MV-4-11 (cell line): ENCODE measurements at regions not wholly inside any gene's neighbourhood (a gene's known extent, or its start where the extent isn't known, plus 50 kb on each side); places are given as distances from the start of the nearest gene placed in this dataset.
"Not testable (repeated sequence)": the region's sequence is repeated elsewhere in the genome, so short reads cannot be mapped to it uniquely, and the experiment has no call there.

ENCODE experiments used
- DNase-seq: peaks from one replicate; lab custom pipeline; 2025; lab: John Stamatoyannopoulos, UW

DNA sequence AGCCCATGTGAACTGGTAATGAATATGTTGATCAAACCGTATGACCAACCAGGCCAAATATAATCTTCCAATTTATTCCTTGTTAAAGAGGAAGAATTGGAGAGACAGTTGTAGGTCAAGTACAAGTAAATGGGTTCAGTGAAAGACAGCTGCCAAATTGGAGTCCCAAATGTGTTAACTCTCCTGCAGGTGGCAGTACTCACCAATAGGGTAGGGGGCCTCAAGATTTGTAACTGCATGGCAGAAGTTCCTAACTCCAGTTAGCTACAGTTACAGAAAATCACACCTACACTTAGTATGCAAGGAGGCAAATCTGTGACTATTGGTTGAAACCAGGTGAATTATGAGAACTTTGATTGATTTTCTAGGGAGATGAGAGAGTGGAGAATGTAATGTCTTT lies 278.0 kb downstream of the ZBBX start:
- peak; percentile 27 for DNase-seq

DNA sequence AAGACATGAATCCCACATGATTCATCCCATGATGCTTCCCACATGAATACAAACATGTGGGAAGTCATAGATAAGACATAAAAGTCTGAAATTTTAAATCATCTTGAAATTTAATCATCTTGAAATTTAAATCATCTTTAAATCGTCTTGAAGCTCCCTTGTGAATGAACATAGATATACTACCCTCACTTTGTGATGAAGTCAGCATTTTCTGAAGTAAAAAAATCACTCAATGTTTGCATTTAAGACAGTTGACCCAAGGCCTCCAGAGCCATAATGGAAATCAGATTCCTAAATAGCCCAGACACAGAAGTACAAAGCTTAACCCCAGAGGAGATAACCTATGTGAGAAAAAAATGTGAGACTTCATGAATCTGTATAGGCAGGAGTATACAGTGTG lies 279.4 kb downstream of the ZBBX start:
- DNase-seq = no peak

DNA sequence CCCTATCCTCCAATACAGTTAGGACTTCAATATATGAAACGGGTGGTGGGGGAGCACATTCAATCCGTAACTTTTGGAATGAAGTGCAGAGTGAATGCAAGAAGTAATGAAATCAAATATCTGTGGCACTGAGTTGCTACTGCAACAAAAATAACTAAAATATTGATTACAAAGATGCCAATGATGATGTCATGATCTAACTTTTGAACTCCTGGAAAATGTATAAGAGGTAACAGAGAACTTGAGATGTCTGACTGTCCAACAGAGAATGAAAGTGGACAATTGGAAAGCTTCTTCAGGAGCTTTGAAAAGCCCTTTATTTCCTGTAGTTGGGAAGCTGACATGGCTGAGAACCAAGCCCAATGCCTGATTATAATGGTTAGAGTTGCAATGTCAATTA lies 279.9 kb downstream of the ZBBX start:
- no peak for DNase-seq

DNA sequence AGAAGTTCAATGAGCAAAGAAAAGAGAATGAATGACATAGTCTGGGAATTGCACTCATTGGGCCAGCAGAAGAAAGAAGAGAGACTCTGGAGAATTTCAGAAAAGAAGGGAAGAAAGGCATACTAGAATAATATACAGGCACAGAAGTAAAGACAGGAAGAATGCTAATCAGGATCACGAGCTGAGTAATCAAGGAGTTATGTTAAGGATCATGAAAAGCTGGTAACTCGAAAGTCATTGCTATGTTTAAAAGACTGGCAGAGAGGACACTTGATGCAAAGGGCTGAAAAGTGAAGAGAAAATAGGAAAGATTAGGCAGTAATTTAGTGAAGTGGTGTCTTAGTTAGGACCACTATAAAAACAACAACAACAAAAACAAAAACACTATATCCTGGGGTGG lies 284.1 kb downstream of the ZBBX start:
- no peak for DNase-seq

DNA sequence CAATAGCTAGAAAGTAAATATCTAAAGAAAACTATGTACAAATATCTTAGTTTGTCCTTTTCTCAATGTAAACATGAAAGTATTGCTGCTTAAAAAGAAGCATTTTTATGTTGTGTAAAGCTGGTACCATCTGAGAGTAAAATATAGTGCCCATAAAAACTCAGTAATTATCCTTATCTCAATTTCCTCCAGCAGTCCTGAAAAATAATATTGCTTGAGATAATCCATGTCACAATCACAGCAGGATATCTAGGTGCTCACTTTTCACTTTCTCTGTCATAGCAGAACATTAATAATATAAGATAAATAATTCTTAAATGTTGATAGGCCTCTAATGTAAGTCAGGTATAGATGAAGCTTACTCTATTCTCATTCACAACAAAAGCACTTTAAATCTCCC lies 285.5 kb downstream of the ZBBX start:
- DNase-seq = no peak

DNA sequence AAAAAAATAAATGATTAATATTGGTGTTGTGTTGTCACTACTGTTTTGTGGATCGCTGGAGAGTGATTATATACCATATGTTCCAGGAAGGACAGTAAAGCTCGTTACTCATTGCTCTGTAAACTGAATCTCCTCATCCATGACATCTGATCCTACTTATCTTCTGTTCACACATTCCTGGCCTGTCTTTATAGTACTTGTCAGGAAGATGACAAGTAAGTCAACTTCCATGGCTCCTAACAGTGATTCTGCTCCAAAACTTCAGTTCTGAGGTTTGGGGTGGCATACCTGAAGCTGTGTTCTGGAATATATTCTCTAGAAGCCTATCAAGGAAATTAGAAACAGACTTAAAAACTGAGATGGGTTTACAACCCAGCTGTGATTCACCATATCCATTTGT lies 288.9 kb downstream of the ZBBX start:
- DNase-seq = no peak

DNA sequence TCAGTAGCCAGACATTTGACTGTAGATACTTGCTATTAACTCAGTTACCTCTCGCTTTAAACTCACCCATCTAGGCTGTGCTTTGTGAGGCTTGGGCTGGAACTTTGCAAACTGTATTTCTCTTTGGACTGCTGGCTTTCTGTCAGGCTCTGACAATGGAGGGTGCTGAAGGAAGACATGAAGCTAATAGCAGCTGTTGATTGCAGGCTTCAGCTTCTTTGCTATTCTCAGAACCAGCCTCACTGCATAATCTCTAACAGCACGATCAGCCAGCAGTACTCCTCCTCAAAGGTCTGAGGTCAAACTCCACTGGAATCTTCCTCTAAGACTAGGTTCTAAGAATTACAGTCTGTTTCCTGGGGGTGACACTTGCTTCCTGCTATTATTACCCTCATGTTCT lies 295.6 kb downstream of the ZBBX start:
- peak; percentile 32 for DNase-seq

DNA sequence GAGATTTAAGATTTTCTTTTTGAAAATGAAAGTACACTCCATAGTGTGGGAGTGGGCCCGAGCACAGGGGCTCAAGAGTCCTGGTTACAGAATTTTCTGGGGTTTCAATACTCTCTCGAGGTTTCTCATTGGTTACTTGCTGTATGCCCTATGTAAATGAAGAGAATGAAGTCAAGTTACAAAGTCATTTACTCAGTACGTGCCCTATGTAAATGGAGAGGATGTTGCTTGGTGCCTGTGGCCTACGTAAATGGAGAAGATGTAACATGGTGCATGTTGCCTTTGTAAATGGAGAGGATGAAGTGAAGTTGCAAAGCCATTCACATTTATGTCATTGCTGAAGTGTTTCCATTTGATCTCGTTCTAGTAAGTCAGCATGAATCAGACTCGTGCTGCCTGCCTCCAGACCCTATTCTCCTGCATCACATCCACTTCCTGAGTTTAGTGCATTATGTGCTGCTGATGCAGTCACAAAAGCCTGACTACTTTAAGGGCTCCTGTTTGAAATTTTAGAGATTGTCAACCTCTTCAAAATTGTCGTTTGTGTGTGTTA lies 302.0 kb downstream of the ZBBX start:
- DNase-seq = no peak

DNA sequence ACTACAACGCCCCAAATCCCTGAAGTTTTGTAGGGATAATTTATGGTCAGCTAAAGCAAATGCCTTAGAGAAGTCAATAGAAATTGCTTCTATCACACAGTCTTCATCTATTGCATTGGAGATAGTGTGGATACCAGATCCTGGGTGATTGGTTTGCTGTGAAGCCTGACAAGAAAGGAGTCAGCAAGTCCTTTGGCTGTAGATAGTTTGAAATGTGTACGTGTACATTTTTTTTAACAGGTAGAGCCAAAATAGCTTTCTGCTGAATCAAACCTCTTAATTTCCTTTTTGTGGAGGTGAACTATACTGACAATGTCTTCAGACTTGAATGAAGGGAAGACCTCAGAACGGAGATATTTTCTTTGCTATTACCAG lies 312.3 kb downstream of the ZBBX start:
- no peak for DNase-seq

DNA sequence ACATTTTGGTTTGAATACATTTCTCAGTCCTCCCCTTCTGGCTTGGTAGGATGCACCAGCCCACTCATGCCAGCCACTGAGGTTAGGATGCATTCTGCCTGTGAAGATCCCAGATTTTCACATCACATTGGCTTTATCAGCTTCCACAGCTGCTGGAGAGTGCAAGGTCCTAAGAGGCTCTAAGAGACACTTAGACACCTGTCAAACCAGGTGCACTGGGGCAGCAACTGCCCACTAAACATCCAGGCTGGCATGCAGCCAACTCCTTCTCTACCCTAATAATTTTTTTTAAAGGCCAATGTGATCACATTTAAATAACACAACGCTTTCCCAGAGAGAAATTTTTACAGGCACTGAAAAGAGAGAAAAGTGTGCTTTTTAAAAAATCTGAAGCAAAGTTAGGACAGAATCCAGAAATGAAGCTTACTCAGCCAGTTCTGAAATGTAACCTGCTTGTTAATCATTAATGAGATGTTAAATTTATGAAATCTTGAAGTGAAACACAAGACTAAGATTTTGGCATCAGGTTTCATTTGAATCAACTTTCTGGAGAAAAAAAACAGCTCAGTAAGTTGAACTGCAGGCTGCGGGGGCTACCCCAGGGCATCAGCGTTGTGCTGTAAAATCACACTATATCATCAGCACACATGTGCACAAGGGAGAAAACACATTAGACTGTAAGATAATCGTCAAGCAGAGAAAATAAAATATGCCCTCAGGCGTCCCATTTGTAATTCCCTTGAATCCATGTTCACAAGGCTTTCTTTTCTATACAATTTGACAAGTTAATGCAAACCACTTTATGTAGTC lies 312.9 kb downstream of the ZBBX start:
- no peak for DNase-seq

DNA sequence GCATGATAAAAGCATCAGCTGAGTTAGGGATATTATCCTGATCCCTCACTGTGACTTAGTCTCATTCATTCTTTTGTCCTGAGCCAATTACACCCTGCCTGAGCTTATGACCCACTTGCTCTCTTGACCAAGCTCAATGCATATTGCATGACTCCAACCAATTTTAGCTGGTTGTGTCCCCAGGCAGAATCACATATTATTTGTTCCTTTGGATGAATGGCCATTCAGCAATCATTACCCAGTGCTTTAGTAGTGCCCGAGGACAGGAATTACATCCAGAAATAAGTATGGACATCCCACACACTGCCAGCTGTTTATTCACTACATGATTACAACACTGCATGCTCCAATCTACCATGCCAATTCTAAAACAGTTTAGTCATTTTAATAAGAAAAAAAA lies 322.5 kb downstream of the ZBBX start:
- no peak for DNase-seq

DNA sequence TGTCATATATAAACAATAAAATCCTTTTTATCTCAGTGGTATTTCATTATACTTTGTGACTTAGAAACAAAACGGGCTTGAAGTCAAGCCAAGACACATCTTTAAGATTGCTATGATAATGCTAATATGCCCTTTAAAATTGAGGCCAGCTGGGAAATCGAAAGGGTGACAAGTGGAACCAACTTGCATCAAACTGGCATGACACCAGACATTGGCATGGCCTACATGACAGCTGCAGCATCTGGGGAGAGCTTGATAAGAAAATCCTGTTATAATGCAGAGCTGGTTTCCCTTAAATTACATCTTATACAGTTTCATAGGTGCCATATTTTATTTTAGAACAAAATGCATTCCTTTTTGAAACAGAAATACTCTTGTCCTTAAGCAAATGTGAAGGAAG lies 325.2 kb downstream of the ZBBX start:
- DNase-seq = no peak

DNA sequence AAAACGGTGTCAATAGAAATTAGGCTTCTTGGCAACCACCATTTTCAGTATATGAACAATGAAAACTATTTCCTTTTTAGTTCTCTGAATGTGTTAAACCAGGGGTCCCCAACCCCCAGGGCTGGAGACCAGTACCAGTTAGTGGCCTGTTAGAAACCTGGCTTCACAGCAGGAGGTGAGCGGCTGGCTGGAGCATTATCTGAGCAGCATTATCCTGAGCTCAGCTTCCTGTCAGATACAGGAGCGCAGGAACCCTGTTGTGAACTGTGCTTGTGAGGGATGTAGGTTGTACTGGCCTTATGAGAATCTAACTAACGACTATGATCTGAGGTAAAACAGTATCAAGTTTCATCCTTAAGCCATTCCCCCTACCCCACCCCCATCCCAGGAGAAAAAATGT lies 328.7 kb downstream of the ZBBX start:
- no peak for DNase-seq

DNA sequence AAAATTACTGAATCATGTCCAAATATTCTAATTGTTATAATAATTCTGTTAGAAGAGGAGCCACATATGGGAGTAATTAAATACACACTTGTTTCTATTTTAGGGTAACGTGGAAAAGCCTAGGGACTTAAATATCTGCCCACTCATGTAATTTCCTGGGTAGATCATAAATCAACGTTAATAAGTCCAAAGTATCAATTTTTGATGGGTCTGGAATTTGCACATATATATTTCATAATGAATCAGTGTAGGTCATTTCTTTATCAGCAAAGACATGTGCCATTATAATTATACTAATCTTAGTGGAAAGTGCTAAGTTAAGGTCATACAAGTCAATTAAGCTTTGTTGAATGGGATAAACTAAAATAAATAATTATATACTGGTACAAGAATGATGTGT lies 346.2 kb downstream of the ZBBX start:
- DNase-seq = no peak

DNA sequence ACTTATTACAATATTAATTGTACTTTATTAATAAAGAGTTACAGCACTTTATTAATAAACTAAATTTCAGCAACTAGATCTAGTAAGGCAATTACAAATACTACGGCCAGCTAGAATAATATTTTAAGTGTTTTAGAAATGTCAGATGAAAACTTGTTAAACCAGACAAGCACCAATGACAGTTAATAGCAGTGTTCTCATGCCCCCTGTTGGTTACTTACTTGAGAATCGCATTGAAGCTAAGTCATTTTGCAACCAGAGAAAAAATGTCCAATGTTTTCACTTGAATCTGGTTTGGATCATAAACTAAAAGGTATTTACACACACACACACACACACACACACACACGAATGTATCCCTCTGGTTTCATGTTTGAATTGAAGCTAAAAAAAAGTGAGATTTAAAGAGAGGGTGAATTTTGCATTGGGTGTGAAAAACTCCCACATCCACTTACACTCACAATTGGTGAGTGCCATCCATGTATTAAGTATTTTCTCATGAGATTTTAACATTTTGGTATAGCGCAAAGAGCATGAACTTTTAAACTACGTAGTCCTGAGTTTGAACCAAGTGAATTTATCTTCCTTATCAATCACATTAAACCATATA lies 347.7 kb downstream of the ZBBX start:
- peak; percentile 62 for DNase-seq

DNA sequence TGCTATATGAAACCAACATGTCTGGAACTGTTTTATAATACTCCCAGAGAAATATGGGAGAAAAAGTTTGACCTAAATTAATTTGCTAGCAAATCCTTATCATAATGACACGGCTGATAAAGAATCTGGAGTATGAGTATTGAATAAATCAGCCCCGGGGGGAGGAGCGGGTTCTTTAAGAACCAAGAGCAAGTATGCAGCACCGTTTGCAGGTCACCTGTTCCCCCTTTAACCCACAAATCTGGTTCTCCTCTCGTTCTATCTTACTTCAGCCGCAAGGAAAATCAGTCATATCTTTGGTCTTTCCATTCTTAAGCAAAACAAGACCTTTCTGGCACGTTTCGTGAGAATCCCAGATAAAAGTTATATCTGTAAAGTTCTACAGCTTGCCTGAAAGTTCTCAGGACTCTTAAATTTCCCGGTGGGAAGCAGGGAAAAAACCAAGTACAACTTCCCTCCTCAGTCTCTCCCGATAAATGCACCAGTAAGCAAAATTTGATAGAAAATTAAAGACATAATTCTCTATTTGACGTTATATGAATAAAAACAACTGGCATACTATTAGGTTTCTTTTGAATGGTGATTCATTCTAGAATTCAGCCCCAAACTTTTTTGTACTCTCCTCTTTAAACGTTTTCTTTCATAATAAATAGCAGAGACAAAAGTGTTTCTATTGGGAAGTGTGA lies 348.6 kb downstream of the ZBBX start:
- DNase-seq = no peak

DNA sequence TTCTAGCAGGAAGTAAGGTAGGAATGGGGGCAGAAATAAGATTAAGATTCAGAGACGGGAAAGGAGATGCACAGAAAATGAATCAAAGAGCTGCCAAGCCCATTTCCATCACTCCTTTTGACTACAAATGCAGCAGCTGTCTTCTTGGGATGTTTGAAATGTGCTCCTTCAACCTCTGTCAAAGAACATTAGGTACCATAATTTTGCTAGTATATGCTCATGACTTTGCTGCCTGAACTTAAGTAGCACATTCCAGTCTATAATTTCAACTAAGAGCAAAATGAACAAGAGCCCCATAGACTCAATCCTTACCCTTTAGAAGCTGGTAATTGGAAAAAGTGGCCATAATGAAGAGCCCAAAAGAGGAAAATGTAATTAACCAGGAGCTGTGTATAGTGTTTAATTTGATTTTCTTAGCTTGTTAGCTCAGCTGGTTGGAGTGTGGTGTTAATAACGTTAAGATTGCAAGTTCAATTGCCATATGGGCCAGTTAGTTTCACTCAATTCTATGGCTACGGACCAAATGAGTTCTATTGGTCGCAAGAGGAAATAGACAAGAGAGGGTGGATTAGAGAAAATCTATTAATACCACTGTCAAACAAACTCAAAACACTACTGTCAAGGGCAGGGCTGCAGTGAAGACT lies 349.9 kb downstream of the ZBBX start:
- peak; percentile 28 for DNase-seq

DNA sequence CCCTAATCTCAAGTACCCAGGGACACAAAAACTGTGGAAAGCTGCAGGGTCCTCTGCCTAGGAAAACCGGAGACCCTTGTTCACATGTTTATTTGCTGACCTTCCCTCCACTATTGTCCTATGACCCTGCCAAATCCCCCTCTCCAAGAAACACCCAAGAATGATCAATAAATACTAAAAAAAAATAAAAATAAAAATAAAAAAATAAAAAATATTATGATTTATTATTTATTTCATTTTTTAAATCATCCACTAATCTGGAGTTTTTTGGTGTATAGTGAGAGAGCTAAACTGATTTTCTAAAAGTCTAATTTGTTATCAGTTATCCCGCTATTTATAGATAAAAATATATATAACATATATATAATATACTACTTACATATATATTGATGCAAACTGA lies 360.6 kb downstream of the ZBBX start:
- DNase-seq = not testable (repeated sequence)

DNA sequence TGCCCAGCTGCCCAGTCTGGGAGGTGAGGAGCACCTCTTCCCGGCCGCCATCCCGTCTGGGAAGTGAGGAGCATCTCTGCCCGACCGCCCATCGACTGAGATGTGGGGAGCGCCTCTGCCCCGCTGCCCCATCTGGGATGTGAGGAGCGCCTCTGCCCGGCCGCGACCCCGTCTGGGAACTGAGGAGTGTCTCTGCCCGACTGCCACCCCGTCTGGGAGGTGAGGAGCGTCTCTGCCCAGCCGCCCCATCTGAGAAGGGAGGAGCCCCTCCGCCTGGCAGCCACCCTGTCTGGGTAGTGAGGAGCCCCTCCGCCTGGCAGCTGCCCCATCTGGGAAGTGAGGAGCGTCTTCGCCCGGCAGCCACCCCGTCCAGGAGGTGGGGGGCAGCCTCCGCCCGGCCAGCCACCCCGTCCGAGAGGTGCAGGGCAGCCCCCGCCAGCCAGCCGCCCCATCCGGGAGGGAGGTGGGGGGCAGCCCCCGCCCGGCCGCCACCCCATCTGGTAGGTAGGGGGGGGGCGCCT lies 361.4 kb downstream of the ZBBX start:
- DNase-seq = not testable (repeated sequence)

DNA sequence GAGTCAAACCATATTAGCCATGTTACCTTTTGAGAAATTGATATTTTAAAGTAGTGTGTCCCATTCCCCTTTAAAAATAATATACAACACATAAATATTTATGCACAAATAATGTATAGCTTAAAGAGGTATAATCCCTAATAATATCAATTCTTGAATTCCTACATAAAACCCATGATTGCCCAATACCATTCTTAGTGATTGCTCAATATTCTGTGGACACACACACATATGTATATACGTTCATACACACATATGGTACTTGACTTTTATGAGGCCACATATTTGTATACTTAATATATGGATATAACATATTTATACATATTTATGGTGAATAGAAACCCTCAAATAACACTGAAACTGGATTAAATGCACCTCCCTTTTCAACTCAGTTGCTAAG lies 367.4 kb downstream of the ZBBX start:
- DNase-seq = no peak

DNA sequence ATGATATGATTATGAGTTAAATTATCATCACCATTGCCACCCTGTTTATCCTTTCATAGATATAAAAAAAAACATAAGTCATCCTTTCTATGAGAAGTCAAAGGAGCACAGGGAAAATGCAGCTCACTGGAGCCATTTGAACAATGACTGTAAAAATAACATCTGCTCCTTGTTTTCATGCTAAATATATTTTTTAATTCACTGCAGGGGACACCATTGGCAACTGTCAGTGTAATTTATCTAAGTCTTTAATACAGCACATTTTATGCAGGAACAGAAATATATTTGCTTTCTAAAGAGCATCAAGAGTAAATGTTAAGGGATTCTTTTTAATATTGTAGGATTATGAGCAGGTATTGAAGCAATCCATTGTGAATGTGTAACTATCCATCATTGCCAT lies 371.3 kb downstream of the ZBBX start:
- DNase-seq = no peak

DNA sequence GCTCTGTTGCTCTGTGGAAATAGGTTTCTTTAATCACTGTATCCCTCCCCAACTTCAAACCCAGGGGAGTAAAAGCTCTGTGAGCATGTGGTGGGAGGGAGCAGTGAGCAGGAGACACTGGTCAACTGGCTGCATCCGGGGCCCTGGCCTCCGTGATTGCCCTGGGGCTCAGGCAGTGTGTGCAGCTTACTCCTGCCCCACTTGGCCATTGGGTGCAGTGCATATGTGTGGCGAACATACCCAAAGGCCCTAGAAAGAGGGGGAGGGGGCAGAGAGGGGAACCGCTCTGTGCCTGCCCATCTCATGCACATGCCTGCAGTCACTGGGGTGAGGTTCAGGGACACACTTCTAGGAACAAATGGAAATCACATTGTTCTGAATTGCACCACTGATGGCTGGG lies 378.7 kb downstream of the ZBBX start:
- no peak for DNase-seq
